ENCODE measurements at regions not wholly inside any gene's neighbourhood (a gene's known extent, or its start where the extent isn't known, plus 50 kb on each side); places are given as distances from the start of the nearest gene placed in this dataset.
A peak's percentile ranks its signal among the peaks of the same experiment; 100 is the strongest.

GRCh38 chr15:72936691-72937679 is 115.3 kb upstream of the NEO1 start:
- no peak for TF ChIP-seq EZH2 (IDR thresholded peaks at IDR 0.05; ENCODE audit: borderline replicate concordance)
- no peak for TF ChIP-seq EZH2phosphoT487 (IDR thresholded peaks at IDR 0.05; ENCODE audit: low read depth, severe bottlenecking, unreplicated experiment)
- TF ChIP-seq CTCF (IDR thresholded peaks at IDR 0.05; ENCODE audit: poor library complexity), result no peak
- H3K4me3 ChIP-seq, result no peak overlapping the region
- H3K27ac ChIP-seq, result no peak overlapping the region
- no peaks in the 10 kb centered on the region for H4K20me1 ChIP-seq (ENCODE audit: insufficient read depth, poor library complexity, severe bottlenecking)
- no peak overlapping the region for H2AFZ ChIP-seq
- no peaks in the 10 kb centered on the region for H3K27me3 ChIP-seq
- no peaks in the 10 kb centered on the region for H3K4me1 ChIP-seq (ENCODE audit: insufficient read depth)
- no peaks in the 10 kb centered on the region for H3K79me2 ChIP-seq
- H3K4me2 ChIP-seq, result no peak overlapping the region
- no peaks in the 10 kb centered on the region for H3K9me2 ChIP-seq (replicated peaks; ENCODE audit: insufficient read depth)
- no peaks in the 10 kb centered on the region for H3K36me3 ChIP-seq (replicated peaks; ENCODE audit: insufficient read depth, low read depth)
- no peak for DNase-seq (ENCODE audit: low spot score)
- no peaks in the 10 kb centered on the region for H3K9me3 ChIP-seq (ENCODE audit: low read depth)
- WGBS (ENCODE audit: low lambda C conversion rate, missing lambda C conversion rate), result 93% methylated on average over 11 of the region's 11 CpGs

- H3K9me3 ChIP-seq (ENCODE audit: low read depth), result no peaks in the 10 kb centered on the region
- no peaks in the 10 kb centered on the region for H4K20me1 ChIP-seq (ENCODE audit: insufficient read depth, poor library complexity, severe bottlenecking)
- no peaks in the 10 kb centered on the region for H3K79me2 ChIP-seq
- H3K4me2 ChIP-seq, result no peak overlapping the region
- no peak overlapping the region for H3K27ac ChIP-seq
- 96% methylated on average over 4 of the region's 4 CpGs for WGBS (ENCODE audit: low lambda C conversion rate, missing lambda C conversion rate)
- H2AFZ ChIP-seq, result no peak overlapping the region
- no peak overlapping the region for H3K4me3 ChIP-seq
- TF ChIP-seq EZH2phosphoT487 (IDR thresholded peaks at IDR 0.05; ENCODE audit: low read depth, severe bottlenecking, unreplicated experiment) (no peak), CTCF (IDR thresholded peaks at IDR 0.05; ENCODE audit: poor library complexity) (no peak), EZH2 (IDR thresholded peaks at IDR 0.05; ENCODE audit: borderline replicate concordance) (no peak)
- H3K36me3 ChIP-seq (replicated peaks; ENCODE audit: insufficient read depth, low read depth), result no peaks in the 10 kb centered on the region
- H3K4me1 ChIP-seq (ENCODE audit: insufficient read depth), result no peaks in the 10 kb centered on the region
- DNase-seq (ENCODE audit: low spot score), result no peak
- no peaks in the 10 kb centered on the region for H3K9me2 ChIP-seq (replicated peaks; ENCODE audit: insufficient read depth)
- H3K27me3 ChIP-seq, result no peaks in the 10 kb centered on the region
Measured at GRCh38 chr15:72936237-72936636, 116.0 kb upstream of the NEO1 start.

- H3K27ac ChIP-seq, result peak overlapping the region; percentile 18
- no peak overlapping the region for H3K4me2 ChIP-seq
- no peak overlapping the region for H3K4me3 ChIP-seq
- no peak for DNase-seq (ENCODE audit: low spot score)
- no peaks in the 10 kb centered on the region for H3K36me3 ChIP-seq (replicated peaks; ENCODE audit: insufficient read depth, low read depth)
- H3K27me3 ChIP-seq, result no peaks in the 10 kb centered on the region
- H2AFZ ChIP-seq, result no peak overlapping the region
- H3K9me3 ChIP-seq (ENCODE audit: low read depth), result no peaks in the 10 kb centered on the region
- no peaks in the 10 kb centered on the region for H3K4me1 ChIP-seq (ENCODE audit: insufficient read depth)
- 47% methylated on average over 2 of the region's 2 CpGs for WGBS (ENCODE audit: low lambda C conversion rate, missing lambda C conversion rate)
- H4K20me1 ChIP-seq (ENCODE audit: insufficient read depth, poor library complexity, severe bottlenecking), result no peaks in the 10 kb centered on the region
- H3K79me2 ChIP-seq, result no peaks in the 10 kb centered on the region
- H3K9me2 ChIP-seq (replicated peaks; ENCODE audit: insufficient read depth), result no peaks in the 10 kb centered on the region
- TF ChIP-seq EZH2phosphoT487 (IDR thresholded peaks at IDR 0.05; ENCODE audit: low read depth, severe bottlenecking, unreplicated experiment), result no peak
- no peak for TF ChIP-seq EZH2 (IDR thresholded peaks at IDR 0.05; ENCODE audit: borderline replicate concordance)
- no peak for TF ChIP-seq CTCF (IDR thresholded peaks at IDR 0.05; ENCODE audit: poor library complexity)
Measured at GRCh38 chr15:72935521-72935920, 116.7 kb upstream of the NEO1 start.

All from hepatocyte (in vitro differentiated cells).